Esophagus muscularis mucosa (tissue), 4 donors: ENCODE measurements at regions not wholly inside any gene's neighbourhood (a gene's known extent, or its start where the extent isn't known, plus 50 kb on each side); places are given as distances from the start of the nearest gene placed in this dataset.
A peak's percentile ranks its signal among the peaks of the same experiment; 100 is the strongest.

ENCODE experiments used
- DNase-seq: peaks from one replicate; pipeline ENCODE4 v3.0.0-alpha.2; 2017; ENCODE audit errors: extremely low spot score
- H3K27ac ChIP-seq, 4 donors: fragments of 200-600 bp; sonication (generic); replicated peaks in 1 of 4; 1 replicate in 3 of 4; 2 replicates in 1 of 4; pipeline ENCODE4 v1.5.1; 2016 to 2019; ENCODE audit warnings: mild to moderate bottlenecking in 1 of 4
- H3K27me3 ChIP-seq, 4 donors: fragments of 200-600 bp; sonication (generic); one replicate each; pipeline versions ENCODE4 v1.5.1 to v1.6.0; 2016 to 2019
- H3K36me3 ChIP-seq, 4 donors: fragments of 200-600 bp; sonication (generic); one replicate each; pipeline ENCODE4 v1.5.1; 2016 to 2019
- H3K4me1 ChIP-seq, 4 donors: fragments of 200-600 bp; sonication (generic); one replicate each; pipeline ENCODE4 v1.5.1; 2016 to 2019
- H3K4me3 ChIP-seq, 4 donors: fragments of 200-600 bp; sonication (generic); 1 replicate in 2 of 4; 2 replicates in 2 of 4; pipeline ENCODE4 v1.5.1; 2016 to 2019; ENCODE audit warnings: mild to moderate bottlenecking in 4 of 4, moderate library complexity in 1 of 4
- H3K9me3 ChIP-seq, 4 donors: fragments of 200-600 bp; sonication (generic); 1 replicate in 3 of 4; 2 replicates in 1 of 4; pipeline ENCODE4 v1.5.1; 2016 to 2019
- EP300 ChIP-seq: sonication (generic); formaldehyde crosslinking; IDR thresholded peaks from one replicate; pipeline ENCODE4 v1.6.1; 2017; ENCODE audit warnings: antibody characterized with exemption
- POLR2A ChIP-seq: fragments of 450-650 bp; IDR thresholded peaks from one replicate; pipeline ENCODE4 v1.6.1; 2017; ENCODE audit warnings: antibody characterized with exemption, moderate library complexity, mild to moderate bottlenecking, low read depth
- POLR2AphosphoS5 ChIP-seq, 2 donors: sonication (generic); formaldehyde crosslinking; IDR thresholded peaks; one replicate each; pipeline ENCODE4 v1.6.1; 2017; ENCODE audit warnings: antibody characterized with exemption in 2 of 2
- WGBS: methylation state at CpG from one replicate; pipeline ENCODE4 v1.1.5; 2018; 5-methylcytosine and 5-hydroxymethylcytosine counted together
- intact Hi-C: fragments of 100-400 bp; cut with DNase I; formaldehyde crosslinking; loops from one replicate; pipeline ENCODE4 v1.15.1; 2023
- TF ChIP-seq, protein P1 (sequence below), 3 experiments: fragments of 200-600 bp in 2 of 3; fragments of 450-650 bp in 1 of 3; sonication (generic) in 2 of 3; IDR thresholded peaks; one replicate each; pipeline ENCODE4 v1.5.1; 2017 to 2019; ENCODE audit warnings: antibody characterized with exemption in 3 of 3, mild to moderate bottlenecking in 2 of 3, moderate library complexity in 1 of 3

DNA sequence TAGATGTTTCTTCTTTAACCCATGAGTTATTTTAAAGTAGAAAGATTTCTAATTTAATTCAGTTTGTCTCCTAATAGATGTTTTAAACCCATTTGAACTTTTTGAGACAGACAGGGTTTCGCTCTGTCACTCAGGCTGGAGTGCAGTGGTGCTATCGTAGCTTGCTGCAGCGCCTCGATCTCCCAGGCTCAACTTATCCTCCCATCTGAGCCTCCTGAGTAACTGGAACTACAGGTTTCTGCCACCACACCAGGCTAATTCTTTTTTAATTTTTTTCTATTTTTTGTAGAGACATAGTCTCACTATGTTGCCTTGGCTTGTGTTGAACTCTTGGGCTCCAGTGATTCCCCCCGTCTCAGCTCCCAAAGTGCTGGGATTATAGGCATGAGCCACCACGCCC is 53.0 kb upstream of the RAB18 start:
- WGBS: 79% methylated on average over 6 of the region's 6 CpGs
- Histone ChIP-seq H3K27me3 (no peaks in the 10 kb centered on the region), H3K4me3 (no peak overlapping the region), H3K4me1 (peaks cover 0 to 4% (median 0%) of the 10 kb centered on the region in 4 donors), H3K27ac (no peak overlapping the region), H3K9me3 (no peaks in the 10 kb centered on the region), H3K36me3 (no peaks in the 10 kb centered on the region)
- DNase-seq: peak; percentile 47
- TF ChIP-seq POLR2AphosphoS5 (IDR thresholded peaks at IDR 0.05) (no peak), EP300 (no peak), POLR2A (no peak)
- TF ChIP-seq, protein P1, sequence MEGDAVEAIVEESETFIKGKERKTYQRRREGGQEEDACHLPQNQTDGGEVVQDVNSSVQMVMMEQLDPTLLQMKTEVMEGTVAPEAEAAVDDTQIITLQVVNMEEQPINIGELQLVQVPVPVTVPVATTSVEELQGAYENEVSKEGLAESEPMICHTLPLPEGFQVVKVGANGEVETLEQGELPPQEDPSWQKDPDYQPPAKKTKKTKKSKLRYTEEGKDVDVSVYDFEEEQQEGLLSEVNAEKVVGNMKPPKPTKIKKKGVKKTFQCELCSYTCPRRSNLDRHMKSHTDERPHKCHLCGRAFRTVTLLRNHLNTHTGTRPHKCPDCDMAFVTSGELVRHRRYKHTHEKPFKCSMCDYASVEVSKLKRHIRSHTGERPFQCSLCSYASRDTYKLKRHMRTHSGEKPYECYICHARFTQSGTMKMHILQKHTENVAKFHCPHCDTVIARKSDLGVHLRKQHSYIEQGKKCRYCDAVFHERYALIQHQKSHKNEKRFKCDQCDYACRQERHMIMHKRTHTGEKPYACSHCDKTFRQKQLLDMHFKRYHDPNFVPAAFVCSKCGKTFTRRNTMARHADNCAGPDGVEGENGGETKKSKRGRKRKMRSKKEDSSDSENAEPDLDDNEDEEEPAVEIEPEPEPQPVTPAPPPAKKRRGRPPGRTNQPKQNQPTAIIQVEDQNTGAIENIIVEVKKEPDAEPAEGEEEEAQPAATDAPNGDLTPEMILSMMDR (IDR thresholded peaks at IDR 0.05): no peak
- intact Hi-C loops: no loop called here

DNA sequence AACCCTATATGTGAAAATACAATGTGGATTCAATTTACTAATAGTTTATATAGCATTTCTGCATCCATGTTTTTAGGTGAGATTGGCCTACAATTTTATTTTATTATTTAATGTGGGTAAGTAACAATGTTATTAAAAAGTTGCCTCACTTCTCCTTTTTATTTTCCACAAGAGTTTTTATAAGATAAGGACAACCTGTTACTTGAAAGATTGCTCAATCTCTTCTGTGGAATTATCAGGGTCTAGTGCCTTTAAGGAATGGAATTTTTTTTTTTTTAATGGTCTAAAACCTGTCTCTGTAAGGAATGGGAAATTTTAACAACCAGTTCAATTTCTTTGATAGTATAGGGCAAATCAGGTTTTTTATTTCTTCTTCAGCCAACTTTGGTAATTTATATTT is 53.9 kb upstream of the RAB18 start:
- Histone ChIP-seq H3K4me1 (peaks cover 0 to 4% (median 0%) of the 10 kb centered on the region in 4 donors), H3K4me3 (no peak overlapping the region), H3K27me3 (no peaks in the 10 kb centered on the region), H3K9me3 (no peaks in the 10 kb centered on the region), H3K36me3 (no peaks in the 10 kb centered on the region), H3K27ac (no peak overlapping the region)
- DNase-seq: no peak
- TF ChIP-seq POLR2A: no peak
- TF ChIP-seq, protein P1 (IDR thresholded peaks at IDR 0.05): no peak
- intact Hi-C loops: no loop called here

DNA sequence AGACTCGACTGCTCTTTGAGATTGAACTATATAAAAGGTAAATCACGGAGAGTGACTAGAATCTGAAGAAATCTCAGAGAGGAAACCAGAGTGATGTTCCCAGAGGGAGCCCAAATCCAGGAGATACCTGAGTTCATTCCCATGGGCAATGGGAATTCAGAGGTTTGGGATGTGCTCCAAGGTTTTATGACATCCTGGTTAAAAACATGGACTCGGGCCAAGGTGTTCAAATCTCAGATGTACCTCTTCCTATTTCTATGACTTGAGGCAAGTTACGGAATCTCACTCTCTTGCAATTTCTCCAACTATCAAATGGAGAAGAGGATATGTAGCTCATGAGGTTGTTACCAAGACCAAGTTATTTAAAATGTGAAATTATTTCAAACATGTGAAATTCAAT is 54.5 kb upstream of the RAB18 start:
- intact Hi-C loops: loop anchor here (5.0 kb wide), 2 partner anchors 203 to 793 kb away; no protein-coding TSS in a partner anchor

DNA sequence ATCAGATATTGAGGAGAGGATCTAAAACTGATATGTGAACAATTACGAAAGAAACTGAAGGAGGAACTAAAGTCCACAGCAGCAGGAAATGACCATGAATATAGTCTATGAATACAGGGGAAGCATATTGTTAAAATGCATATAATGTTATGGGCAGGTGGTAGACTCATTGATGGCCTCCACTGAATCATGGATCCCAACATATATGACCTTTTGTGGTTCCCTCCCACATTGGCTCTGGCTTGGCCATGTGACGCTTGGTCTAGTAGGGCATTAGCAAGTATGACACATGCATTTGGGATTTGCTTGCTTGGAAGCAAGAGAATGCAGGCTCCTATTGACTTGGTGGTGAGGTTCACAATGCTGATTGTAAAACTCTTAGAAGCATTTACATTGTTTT is 55.2 kb upstream of the RAB18 start:
- Histone ChIP-seq H3K9me3 (no peaks in the 10 kb centered on the region), H3K4me1 (peaks cover 0 to 4% (median 0%) of the 10 kb centered on the region in 4 donors), H3K27me3 (no peaks in the 10 kb centered on the region), H3K36me3 (no peaks in the 10 kb centered on the region), H3K27ac (no peak overlapping the region), H3K4me3 (no peak overlapping the region)
- no peak for DNase-seq
- intact Hi-C loops: loop anchor here (5.0 kb wide), 2 partner anchors 203 to 793 kb away; no protein-coding TSS in a partner anchor
- WGBS: 70% methylated on average over 2 of the region's 2 CpGs
- TF ChIP-seq POLR2A (no peak), EP300 (no peak), POLR2AphosphoS5 (IDR thresholded peaks at IDR 0.05) (no peak)
- TF ChIP-seq, protein P1 (IDR thresholded peaks at IDR 0.05): no peak

More for the DNA sequence above, 54.5 kb upstream of the RAB18 start:
- Histone ChIP-seq H3K36me3 (no peaks in the 10 kb centered on the region), H3K27ac (no peak overlapping the region), H3K9me3 (no peaks in the 10 kb centered on the region), H3K4me3 (no peak overlapping the region), H3K4me1 (peaks cover 0 to 4% (median 0%) of the 10 kb centered on the region in 4 donors), H3K27me3 (no peaks in the 10 kb centered on the region)
- 78% methylated on average over 4 of the region's 4 CpGs for WGBS
- TF ChIP-seq EP300 (no peak), POLR2AphosphoS5 (IDR thresholded peaks at IDR 0.05) (no peak), POLR2A (no peak)
- TF ChIP-seq, protein P1 (IDR thresholded peaks at IDR 0.05): no peak
- no peak for DNase-seq

DNA sequence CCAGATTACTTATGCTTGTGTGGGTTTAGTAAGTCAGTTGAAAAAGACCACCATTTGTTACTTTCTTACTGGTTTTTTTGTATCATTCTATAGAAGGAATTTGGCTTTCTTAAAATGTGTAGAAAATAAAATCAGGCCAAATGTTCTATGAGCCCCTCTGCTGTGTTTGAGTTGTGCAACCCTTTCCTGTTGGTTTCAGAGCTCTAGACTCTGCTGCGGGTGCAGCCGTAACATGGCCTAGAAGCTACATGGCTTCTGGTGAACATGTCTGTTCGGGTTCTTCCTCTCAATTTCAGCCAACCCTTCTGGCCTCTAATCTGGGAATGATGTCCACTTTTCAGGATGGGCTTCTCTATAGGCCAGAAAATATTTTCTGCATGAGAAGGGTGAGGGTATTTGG is 56.6 kb upstream of the RAB18 start:
- WGBS: 77% methylated on average over 3 of the region's 3 CpGs
- no peaks in the 10 kb centered on the region for H3K27me3 ChIP-seq
- peaks cover 0 to 4% (median 0%) of the 10 kb centered on the region in 4 donors for H3K4me1 ChIP-seq
- peak; percentile 34 for DNase-seq
- no peaks in the 10 kb centered on the region for H3K9me3 ChIP-seq
- no peak for TF ChIP-seq POLR2AphosphoS5 (IDR thresholded peaks at IDR 0.05)
- H3K36me3 ChIP-seq: no peaks in the 10 kb centered on the region
- H3K4me3 ChIP-seq: no peak overlapping the region
- H3K27ac ChIP-seq: no peak overlapping the region
- intact Hi-C loops: loop anchor here (5.0 kb wide), 2 partner anchors 205 to 795 kb away; no protein-coding TSS in a partner anchor
